ENCODE measurements at regions not wholly inside any gene's neighbourhood (a gene's known extent, or its start where the extent isn't known, plus 50 kb on each side); places are given as distances from the start of the nearest gene placed in this dataset.
"Not testable (repeated sequence)": the region's sequence is repeated elsewhere in the genome, so short reads cannot be mapped to it uniquely, and the experiment has no call there.

GRCh38 chr1:239951511-239952140 is 140.1 kb upstream of the FMN2 start:
- peak; percentile 35 for DNase-seq

- DNase-seq: no peak
These were observed 139.1 kb upstream of the FMN2 start for GRCh38 chr1:239952348-239953308.

GRCh38 chr1:239954836-239955235 is 136.8 kb upstream of the FMN2 start:
- no peak for DNase-seq

GRCh38 chr1:239955431-239955830 is 136.3 kb upstream of the FMN2 start:
- DNase-seq: no peak

- DNase-seq: no peak
These were observed 135.4 kb upstream of the FMN2 start for GRCh38 chr1:239956263-239956662.

- DNase-seq: no peak
These were observed 133.6 kb upstream of the FMN2 start for GRCh38 chr1:239958063-239958462.

- no peak for DNase-seq
These were observed 131.3 kb upstream of the FMN2 start for GRCh38 chr1:239960366-239960765.

GRCh38 chr1:239963856-239964255 is 127.8 kb upstream of the FMN2 start:
- DNase-seq: no peak

GRCh38 chr1:239976130-239976968 is 115.3 kb upstream of the FMN2 start:
- DNase-seq: peak; percentile 47

- DNase-seq: no peak
These were observed 114.3 kb upstream of the FMN2 start for GRCh38 chr1:239977416-239977815.

- no peak for DNase-seq
These were observed 112.2 kb upstream of the FMN2 start for GRCh38 chr1:239979456-239979855.

GRCh38 chr1:239982762-239983161 is 108.9 kb upstream of the FMN2 start:
- DNase-seq: no peak

GRCh38 chr1:239985044-239985443 is 106.6 kb upstream of the FMN2 start:
- no peak for DNase-seq

- no peak for DNase-seq
These were observed 104.5 kb upstream of the FMN2 start for GRCh38 chr1:239987103-239987745.

- no peak for DNase-seq
These were observed 101.7 kb upstream of the FMN2 start for GRCh38 chr1:239989990-239990389.

GRCh38 chr1:239992566-239992965 is 99.1 kb upstream of the FMN2 start:
- not testable (repeated sequence) for DNase-seq

GRCh38 chr1:239993366-239993765 is 98.3 kb upstream of the FMN2 start:
- DNase-seq: no peak

- DNase-seq: no peak
These were observed 96.4 kb upstream of the FMN2 start for GRCh38 chr1:239995281-239995680.

GRCh38 chr1:239997160-239997514 is 94.5 kb upstream of the FMN2 start:
- no peak for DNase-seq

- no peak for DNase-seq
These were observed 94.0 kb upstream of the FMN2 start for GRCh38 chr1:239997515-239998311.

GRCh38 chr1:239998312-239998649 is 93.4 kb upstream of the FMN2 start:
- no peak for DNase-seq

GRCh38 chr1:239999170-239999569 is 92.5 kb upstream of the FMN2 start:
- DNase-seq: no peak

All from activated CD8-positive, alpha-beta memory T cell treated with anti-CD3 and anti-CD28 coated beads, Interleukin-2, amount 50 U/mL, for 4 hours (primary cell).